C4-2B (cell line): ENCODE measurements at regions not wholly inside any gene's neighbourhood (a gene's known extent, or its start where the extent isn't known, plus 50 kb on each side); places are given as distances from the start of the nearest gene placed in this dataset.

Experiments
- H3K27ac ChIP-seq: fragments of 450-650 bp; 2 replicates; pipeline ENCODE4 v1.5.1; 2017
- CTCF ChIP-seq: fragments of 450-650 bp; conservative IDR thresholded peaks from 2 replicates; pipeline ENCODE4 v1.5.1; 2017; ENCODE audit warnings: mild to moderate bottlenecking
- ZFX ChIP-seq: fragments of 450-650 bp; IDR thresholded peaks from 2 replicates; pipeline ENCODE4 v1.6.1; 2017

- no peak overlapping the region for H3K27ac ChIP-seq
- no peak for TF ChIP-seq ZFX
- TF ChIP-seq CTCF: no peak
Observed at GRCh38 chr10:120749856-120750566, 101.2 kb upstream of the WDR11 start.

GRCh38 chr10:120755771-120756170 is 95.4 kb upstream of the WDR11 start:
- H3K27ac ChIP-seq: no peak overlapping the region
- TF ChIP-seq ZFX (no peak), CTCF (no peak)

DNA sequence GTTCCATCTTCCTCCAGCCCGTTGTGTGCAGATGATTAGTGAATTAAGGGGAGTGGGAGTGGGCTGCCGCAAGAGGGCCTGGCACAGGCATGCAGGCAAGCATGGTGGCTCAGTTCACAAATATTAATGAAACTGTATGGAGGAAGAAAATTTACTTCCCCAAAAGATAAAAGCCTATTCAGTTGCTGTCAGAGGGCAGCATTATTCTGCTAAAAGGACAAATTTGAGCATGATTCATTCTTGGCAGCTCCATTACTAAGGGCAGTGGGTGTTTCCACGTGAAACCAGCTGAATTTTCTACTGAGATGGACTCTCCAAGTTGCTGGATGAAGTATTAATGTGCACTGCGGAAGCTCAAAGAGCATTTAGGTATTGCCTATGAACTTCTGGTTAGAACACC is 90.9 kb upstream of the WDR11 start:
- no peak overlapping the region for H3K27ac ChIP-seq
- TF ChIP-seq CTCF (no peak), ZFX (no peak)

DNA sequence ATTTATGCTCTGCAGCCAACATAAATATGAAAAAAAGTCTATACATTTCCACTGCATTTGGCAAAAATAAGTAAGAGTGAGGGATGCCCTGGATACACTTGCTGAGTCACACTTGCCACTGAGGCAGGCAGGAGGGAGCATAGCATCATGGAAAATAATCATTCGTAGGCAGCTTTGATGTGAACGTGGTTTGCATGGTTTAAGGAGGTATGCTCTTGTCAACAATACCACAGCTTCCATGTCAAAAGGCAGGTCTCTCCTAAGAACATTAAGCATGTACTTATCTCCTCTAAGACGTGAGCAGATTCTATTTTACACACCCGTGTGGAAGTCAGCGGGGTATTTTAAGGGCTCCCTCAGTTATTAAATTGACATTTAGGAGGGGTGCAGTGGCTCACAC is 89.2 kb upstream of the WDR11 start:
- TF ChIP-seq ZFX (no peak), CTCF (no peak)
- no peak overlapping the region for H3K27ac ChIP-seq

- TF ChIP-seq CTCF (no peak), ZFX (no peak)
- no peak overlapping the region for H3K27ac ChIP-seq
Observed at GRCh38 chr10:120765226-120765803, 85.8 kb upstream of the WDR11 start.

- TF ChIP-seq ZFX: no peak
- no peak for TF ChIP-seq CTCF
- H3K27ac ChIP-seq: no peak overlapping the region
Observed at GRCh38 chr10:120768227-120768626, 82.9 kb upstream of the WDR11 start.

DNA sequence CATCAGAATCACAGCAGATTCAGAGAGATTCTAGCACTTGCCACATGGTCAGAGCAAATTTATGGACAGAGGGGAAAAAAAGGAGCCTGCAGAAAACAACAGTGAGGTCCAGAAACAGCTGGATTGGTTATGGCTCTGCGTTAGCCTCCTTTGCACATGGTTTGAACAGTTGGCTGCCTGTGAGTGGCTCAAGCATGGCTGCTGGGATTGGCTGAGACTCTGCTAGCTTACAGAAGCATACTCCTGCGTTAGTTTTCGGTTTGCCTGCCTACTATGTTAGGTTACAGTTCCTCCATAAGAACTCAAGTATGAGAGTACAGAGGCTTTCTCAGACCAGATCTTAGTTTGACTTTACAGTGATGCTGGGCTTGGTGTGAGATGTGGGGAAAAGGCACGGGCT is 80.7 kb upstream of the WDR11 start:
- TF ChIP-seq ZFX: no peak
- TF ChIP-seq CTCF: no peak
- H3K27ac ChIP-seq: no peak overlapping the region
